ENCODE measurements at regions not wholly inside any gene's neighbourhood (a gene's known extent, or its start where the extent isn't known, plus 50 kb on each side); places are given as distances from the start of the nearest gene placed in this dataset.
"Not testable (repeated sequence)": the region's sequence is repeated elsewhere in the genome, so short reads cannot be mapped to it uniquely, and the experiment has no call there.

- DNase-seq (ENCODE audit: extremely low read depth, low read depth), result no peak
- no peak for TF ChIP-seq CTCF (IDR thresholded peaks at IDR 0.05; ENCODE audit: low read depth, low read length, missing control alignments)
Observed at GRCh38 chr2:120635146-120635545, 100.5 kb upstream of the GLI2 start.

GRCh38 chr2:120637847-120638246 is 97.8 kb upstream of the GLI2 start:
- no peak for DNase-seq (ENCODE audit: extremely low read depth, low read depth)
- TF ChIP-seq CTCF (IDR thresholded peaks at IDR 0.05; ENCODE audit: low read depth, low read length, missing control alignments), result no peak
- H3K4me3 ChIP-seq (replicated peaks; ENCODE audit: low read depth, low read length), result no peak overlapping the region

More at GRCh38 chr2:120635146-120635545, 100.5 kb upstream of the GLI2 start:
- H3K4me3 ChIP-seq (replicated peaks; ENCODE audit: low read depth, low read length), result no peak overlapping the region

GRCh38 chr2:120638450-120638849 is 97.2 kb upstream of the GLI2 start:
- H3K4me3 ChIP-seq (replicated peaks; ENCODE audit: low read depth, low read length), result no peak overlapping the region
- no peak for DNase-seq (ENCODE audit: extremely low read depth, low read depth)
- no peak for TF ChIP-seq CTCF (IDR thresholded peaks at IDR 0.05; ENCODE audit: low read depth, low read length, missing control alignments)

GRCh38 chr2:120641366-120641771 is 94.3 kb upstream of the GLI2 start:
- H3K4me3 ChIP-seq (replicated peaks; ENCODE audit: low read depth, low read length), result no peak overlapping the region
- no peak for TF ChIP-seq CTCF (IDR thresholded peaks at IDR 0.05; ENCODE audit: low read depth, low read length, missing control alignments)
- no peak for DNase-seq (ENCODE audit: extremely low read depth, low read depth)

GRCh38 chr2:120642646-120643045 is 93.0 kb upstream of the GLI2 start:
- DNase-seq (ENCODE audit: extremely low read depth, low read depth), result no peak
- no peak overlapping the region for H3K4me3 ChIP-seq (replicated peaks; ENCODE audit: low read depth, low read length)
- no peak for TF ChIP-seq CTCF (IDR thresholded peaks at IDR 0.05; ENCODE audit: low read depth, low read length, missing control alignments)

GRCh38 chr2:120646994-120647393 is 88.7 kb upstream of the GLI2 start:
- no peak overlapping the region for H3K4me3 ChIP-seq (replicated peaks; ENCODE audit: low read depth, low read length)
- TF ChIP-seq CTCF (IDR thresholded peaks at IDR 0.05; ENCODE audit: low read depth, low read length, missing control alignments), result no peak
- DNase-seq (ENCODE audit: extremely low read depth, low read depth), result no peak

- TF ChIP-seq CTCF (IDR thresholded peaks at IDR 0.05; ENCODE audit: low read depth, low read length, missing control alignments), result no peak
- peak; percentile 40 for DNase-seq (ENCODE audit: extremely low read depth, low read depth)
- no peak overlapping the region for H3K4me3 ChIP-seq (replicated peaks; ENCODE audit: low read depth, low read length)
Observed at GRCh38 chr2:120647487-120647886, 88.2 kb upstream of the GLI2 start.

- not testable (repeated sequence) for DNase-seq (ENCODE audit: extremely low read depth, low read depth); H3K4me3 ChIP-seq (replicated peaks; ENCODE audit: low read depth, low read length)
Observed at GRCh38 chr2:120649381-120649780, 86.3 kb upstream of the GLI2 start.

All from HFF-Myc (cell line).